Iris pigment epithelial cell (primary cell): ENCODE measurements at regions not wholly inside any gene's neighbourhood (a gene's known extent, or its start where the extent isn't known, plus 50 kb on each side); places are given as distances from the start of the nearest gene placed in this dataset.

Experiments used
- DNase-seq: peaks from one replicate; pipeline ENCODE4 v3.0.0-alpha.2; 2011; ENCODE audit warnings: low read depth

DNA sequence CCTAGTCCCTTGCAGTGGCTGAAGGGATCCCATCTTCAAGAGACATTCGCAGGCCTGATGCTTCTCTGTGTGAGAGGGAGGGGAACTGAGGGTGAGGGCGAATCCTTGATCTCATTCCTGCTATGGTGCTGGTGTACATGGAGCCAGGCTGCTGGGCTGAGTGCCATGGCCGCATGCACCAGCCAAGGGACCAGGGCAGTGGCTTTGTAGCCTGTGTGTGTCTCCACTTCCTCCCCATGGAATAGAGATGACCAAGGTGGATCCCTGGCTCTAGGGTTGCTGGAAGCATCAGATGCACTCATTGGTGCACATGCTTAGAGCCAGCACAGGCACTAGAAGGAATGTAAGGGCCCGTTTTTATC is 195.0 kb downstream of the FOXL1 start:
- DNase-seq, result no peak

DNA sequence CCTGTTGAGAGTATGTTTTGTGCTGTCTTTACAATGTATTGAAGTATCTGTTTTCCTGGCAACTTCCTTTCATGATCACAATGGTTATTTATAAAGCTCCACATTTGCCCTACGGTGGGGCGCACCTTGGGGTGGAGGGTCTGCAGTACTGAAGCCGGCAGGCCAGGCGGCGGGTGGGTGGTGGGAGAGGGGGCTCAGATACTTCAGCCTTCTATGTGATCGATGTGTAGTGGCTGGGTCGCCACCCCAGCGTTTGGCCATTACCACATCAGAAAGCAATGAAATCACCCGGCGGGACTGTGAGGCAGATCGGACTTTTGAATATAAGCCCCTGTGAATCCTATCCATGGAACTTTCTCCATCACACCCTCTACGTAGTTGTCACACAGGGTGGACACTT is 196.6 kb downstream of the FOXL1 start:
- no peak for DNase-seq

- DNase-seq, result no peak
Observed at GRCh38 chr16:86775511-86775921, 197.2 kb downstream of the FOXL1 start.

DNA sequence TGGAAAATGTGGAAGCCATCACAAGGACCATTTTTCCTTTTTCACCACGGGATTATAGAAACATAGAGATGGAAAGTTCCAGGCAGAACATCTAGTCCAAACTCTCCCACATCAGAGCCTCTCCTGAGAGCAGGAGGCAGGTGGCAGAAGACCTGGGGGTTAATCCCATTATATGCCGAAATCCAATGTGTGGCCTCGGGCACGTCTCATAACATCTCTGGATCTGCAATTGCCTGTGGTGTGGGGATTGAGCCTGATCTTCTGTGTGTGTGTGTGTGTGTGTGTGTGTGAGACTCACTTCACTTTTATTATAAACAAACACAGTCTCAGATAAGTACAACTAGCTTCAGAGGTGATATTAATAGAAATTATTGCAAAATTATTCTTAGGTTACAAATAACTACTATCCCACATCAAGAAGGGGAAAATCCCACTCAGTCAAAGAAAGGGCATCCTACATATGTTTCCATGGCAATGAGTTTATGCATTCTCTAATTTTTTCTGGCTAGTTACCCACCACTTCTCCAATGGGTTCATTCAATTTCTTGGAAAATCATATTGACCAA is 199.1 kb downstream of the FOXL1 start:
- peak; percentile 9 for DNase-seq

GRCh38 chr16:86778108-86778745 is 199.9 kb downstream of the FOXL1 start:
- DNase-seq, result no peak

DNA sequence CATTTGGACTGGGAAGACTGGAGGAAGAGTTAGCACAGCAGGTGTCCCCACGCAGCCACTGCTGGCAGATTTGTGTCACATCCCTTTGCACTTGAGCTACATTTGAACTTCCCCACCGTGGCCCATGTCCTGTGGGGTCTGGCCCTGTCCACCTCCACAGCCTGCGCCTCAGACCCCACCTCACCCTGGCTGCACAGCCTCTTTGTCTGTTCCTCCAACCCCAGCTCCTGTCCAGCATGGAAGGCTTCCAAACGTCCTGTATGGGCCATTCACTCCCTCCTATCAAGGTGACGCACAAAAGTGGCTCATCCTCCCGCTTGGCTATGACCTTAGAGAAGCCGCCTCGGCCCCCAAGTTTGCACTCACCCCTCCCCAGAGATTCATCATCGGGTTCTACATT is 200.6 kb downstream of the FOXL1 start:
- DNase-seq, result no peak

- DNase-seq, result no peak
Observed at GRCh38 chr16:86781046-86781445, 202.7 kb downstream of the FOXL1 start.

GRCh38 chr16:86783636-86784626 is 205.6 kb downstream of the FOXL1 start:
- DNase-seq, result no peak

DNA sequence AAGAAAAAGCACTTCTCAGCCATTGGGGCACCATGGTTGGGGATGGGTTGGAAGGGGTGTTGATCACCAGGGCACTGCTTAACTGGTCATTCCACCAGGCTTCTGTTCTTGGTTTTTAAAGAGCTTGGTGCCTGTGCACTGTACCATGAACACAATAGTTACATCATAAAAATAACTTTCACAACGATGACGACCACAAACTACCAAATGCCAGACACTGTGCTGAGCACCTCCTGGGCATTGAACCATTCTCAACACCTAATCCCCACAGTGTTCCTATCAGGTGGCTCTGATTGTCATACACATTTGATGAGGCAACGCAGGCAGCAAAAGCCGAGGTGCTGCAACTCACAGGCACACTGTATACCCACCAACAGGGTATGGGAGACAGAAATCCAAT is 208.0 kb downstream of the FOXL1 start:
- DNase-seq, result no peak

DNA sequence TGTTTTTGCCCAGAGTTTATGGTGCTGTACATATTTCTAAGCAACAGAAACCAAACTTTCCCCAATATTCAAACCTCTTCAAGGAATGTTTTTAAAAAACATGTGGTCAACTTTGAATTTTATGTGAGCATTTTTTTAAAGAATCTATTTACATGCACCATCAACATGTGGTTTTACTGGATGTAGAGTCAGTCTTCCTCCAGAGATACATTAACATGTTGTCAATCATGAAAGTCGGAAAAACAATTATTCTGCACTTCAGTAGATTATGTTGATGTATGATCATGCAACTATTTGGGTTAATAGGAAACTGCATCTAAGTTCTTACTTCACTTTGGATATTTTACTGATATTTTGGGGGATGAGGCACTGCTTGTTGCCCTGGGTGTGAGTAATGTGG is 208.6 kb downstream of the FOXL1 start:
- DNase-seq, result no peak

DNA sequence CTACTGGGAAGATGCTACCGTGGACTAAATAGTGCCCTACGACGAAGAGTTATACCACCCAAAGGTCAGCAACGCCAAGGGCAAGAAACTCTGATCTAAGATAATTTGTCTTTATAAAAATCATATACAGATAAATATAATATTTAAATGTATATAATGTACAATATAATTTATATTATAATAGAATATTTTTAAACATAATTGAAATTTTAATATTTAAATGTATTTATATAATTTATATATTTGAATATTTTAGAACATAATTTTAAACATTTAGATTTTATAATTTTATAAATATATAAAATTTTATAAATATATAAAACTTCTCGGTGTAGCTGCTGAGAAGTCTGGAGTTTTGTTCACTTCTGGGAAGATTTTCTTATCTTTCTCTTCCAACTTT is 209.2 kb downstream of the FOXL1 start:
- DNase-seq, result no peak

- DNase-seq, result no peak
Observed at GRCh38 chr16:86789621-86790051, 211.3 kb downstream of the FOXL1 start.

GRCh38 chr16:86791287-86792035 is 213.1 kb downstream of the FOXL1 start:
- peak; percentile 20 for DNase-seq

- DNase-seq, result no peak
Observed at GRCh38 chr16:86794216-86794864, 216.0 kb downstream of the FOXL1 start.

DNA sequence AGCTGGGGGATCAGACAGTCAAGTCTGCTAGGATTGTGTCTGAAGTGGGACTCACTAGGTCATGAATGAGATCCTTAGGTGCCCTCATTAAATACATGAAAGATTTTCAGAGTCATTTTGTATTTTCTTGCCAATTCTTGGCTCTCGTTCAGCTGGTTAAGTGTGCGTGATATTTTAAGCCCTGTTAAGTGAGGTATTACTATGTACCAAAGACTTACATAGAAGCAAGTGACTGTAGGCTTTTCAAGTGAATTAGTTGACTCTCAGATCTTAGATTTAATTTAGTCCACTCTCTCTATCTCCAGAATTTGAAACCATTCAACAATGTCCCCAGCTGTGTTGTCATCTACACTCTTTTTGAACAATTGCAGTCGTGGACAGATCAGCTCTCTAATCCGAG is 219.4 kb downstream of the FOXL1 start:
- DNase-seq, result no peak

- no peak for DNase-seq
Observed at GRCh38 chr16:86798247-86799041, 220.1 kb downstream of the FOXL1 start.

GRCh38 chr16:86799367-86799766 is 221.0 kb downstream of the FOXL1 start:
- no peak for DNase-seq

- no peak for DNase-seq
Observed at GRCh38 chr16:86800894-86801293, 222.5 kb downstream of the FOXL1 start.

- DNase-seq, result no peak
Observed at GRCh38 chr16:86802013-86802412, 223.7 kb downstream of the FOXL1 start.

- no peak for DNase-seq
Observed at GRCh38 chr16:86805188-86805587, 226.8 kb downstream of the FOXL1 start.
